HEK293 (cell line): ENCODE measurements at regions not wholly inside any gene's neighbourhood (a gene's known extent, or its start where the extent isn't known, plus 50 kb on each side); places are given as distances from the start of the nearest gene placed in this dataset.

Experiments used
- CTCF ChIP-seq: fragments of 450-650 bp; formaldehyde crosslinking; IDR thresholded peaks from 2 replicates; pipeline ENCODE4 v1.5.1; 2016; ENCODE audit warnings: missing biosample characterization, missing genetic modification characterization
- GLIS1 ChIP-seq: fragments of 450-650 bp; formaldehyde crosslinking; IDR thresholded peaks from 2 replicates; pipeline ENCODE4 v1.5.1; 2016; ENCODE audit warnings: missing biosample characterization, missing genetic modification characterization
- PRDM6 ChIP-seq: fragments of 450-650 bp; formaldehyde crosslinking; IDR thresholded peaks from 2 replicates; pipeline ENCODE4 v1.5.1; 2017; ENCODE audit warnings: missing biosample characterization, missing genetic modification characterization
- REPIN1 ChIP-seq: fragments of 450-650 bp; formaldehyde crosslinking; IDR thresholded peaks from 2 replicates; pipeline ENCODE4 v1.5.1; 2017; ENCODE audit warnings: missing biosample characterization, missing genetic modification characterization, low read depth
- SP3 ChIP-seq: fragments of 450-650 bp; formaldehyde crosslinking; IDR thresholded peaks from 2 replicates; pipeline ENCODE4 v1.5.1; 2016; ENCODE audit warnings: missing biosample characterization, missing genetic modification characterization
- SP7 ChIP-seq: fragments of 450-650 bp; formaldehyde crosslinking; IDR thresholded peaks from 2 replicates; pipeline ENCODE4 v1.5.1; 2016; ENCODE audit warnings: missing biosample characterization, missing genetic modification characterization
- ZNF175 ChIP-seq: fragments of 450-650 bp; formaldehyde crosslinking; IDR thresholded peaks from 2 replicates; pipeline ENCODE4 v1.5.1; 2016; ENCODE audit warnings: missing biosample characterization, missing genetic modification characterization
- ZNF184 ChIP-seq: fragments of 450-650 bp; IDR thresholded peaks from 2 replicates; pipeline ENCODE4 v1.5.1; 2018; ENCODE audit warnings: missing biosample characterization, mild to moderate bottlenecking, missing genetic modification characterization
- ZNF23 ChIP-seq: fragments of 450-650 bp; formaldehyde crosslinking; IDR thresholded peaks from 2 replicates; pipeline ENCODE4 v1.5.1; 2016; ENCODE audit warnings: missing biosample characterization, missing genetic modification characterization, borderline replicate concordance
- ZNF280D ChIP-seq: fragments of 450-650 bp; formaldehyde crosslinking; IDR thresholded peaks from 2 replicates; pipeline ENCODE4 v1.5.1; 2016; ENCODE audit warnings: missing biosample characterization, missing genetic modification characterization
- ZNF416 ChIP-seq: fragments of 450-650 bp; formaldehyde crosslinking; IDR thresholded peaks from 2 replicates; pipeline ENCODE4 v1.5.1; 2016; ENCODE audit warnings: missing biosample characterization, missing genetic modification characterization
- ZNF610 ChIP-seq: fragments of 450-650 bp; formaldehyde crosslinking; IDR thresholded peaks from 2 replicates; pipeline ENCODE4 v1.5.1; 2016; ENCODE audit warnings: missing biosample characterization, missing genetic modification characterization, borderline replicate concordance
- ZNF639 ChIP-seq: fragments of 450-650 bp; formaldehyde crosslinking; IDR thresholded peaks from 2 replicates; pipeline ENCODE4 v1.5.1; 2016; ENCODE audit warnings: missing biosample characterization, missing genetic modification characterization
- ZNF707 ChIP-seq: fragments of 450-650 bp; formaldehyde crosslinking; IDR thresholded peaks from 2 replicates; pipeline ENCODE4 v1.5.1; 2016; ENCODE audit warnings: missing biosample characterization, missing genetic modification characterization

- no peak for TF ChIP-seq ZNF23 (tag by site-specific recombination)
- TF ChIP-seq CTCF (tag by site-specific recombination), result no peak
- TF ChIP-seq ZNF416, result no peak
- no peak for TF ChIP-seq SP7 (tag by site-specific recombination)
- TF ChIP-seq ZNF610 (tag by site-specific recombination), result no peak
- no peak for TF ChIP-seq REPIN1 (tag by site-specific recombination)
- no peak for TF ChIP-seq PRDM6 (tag by site-specific recombination)
- no peak for TF ChIP-seq GLIS1 (tag by site-specific recombination)
- TF ChIP-seq ZNF707 (tag by site-specific recombination), result no peak
- no peak for TF ChIP-seq ZNF184 (tag by site-specific recombination)
- no peak for TF ChIP-seq ZNF639
- TF ChIP-seq ZNF175 (tag by site-specific recombination), result no peak
- no peak for TF ChIP-seq SP3
- no peak for TF ChIP-seq ZNF280D
Observed at GRCh38 chr2:167626301-167626700, 621.1 kb downstream of the STK39 start.
